ENCODE measurements at regions not wholly inside any gene's neighbourhood (a gene's known extent, or its start where the extent isn't known, plus 50 kb on each side); places are given as distances from the start of the nearest gene placed in this dataset.

GRCh38 chr10:78348411-78349164 lies 314.9 kb downstream of the RPS24 start:
- no peak for DNase-seq

DNA sequence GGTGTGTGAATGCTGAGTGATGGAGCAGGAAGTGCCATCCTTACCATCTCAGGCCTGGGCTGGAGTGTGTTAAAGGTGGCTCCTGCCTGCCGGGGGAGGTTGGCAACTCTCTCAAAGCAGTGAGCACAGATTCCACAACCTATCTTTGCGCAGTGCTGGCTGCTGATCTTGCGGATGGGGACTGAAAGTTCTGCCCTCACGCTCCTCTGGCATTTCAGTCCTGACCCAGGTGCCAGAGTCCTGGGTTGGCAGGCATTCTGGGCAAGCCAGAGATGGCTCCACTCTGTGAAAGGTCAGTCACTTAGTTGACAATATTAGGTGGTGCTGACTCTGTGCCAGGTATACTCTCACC lies 315.5 kb downstream of the RPS24 start:
- no peak for DNase-seq

- DNase-seq: no peak
Observed at GRCh38 chr10:78349911-78350663, 316.4 kb downstream of the RPS24 start.

GRCh38 chr10:78351283-78351682 lies 317.6 kb downstream of the RPS24 start:
- no peak for DNase-seq

GRCh38 chr10:78351809-78352208 lies 318.1 kb downstream of the RPS24 start:
- DNase-seq: no peak

- DNase-seq: no peak
Observed at GRCh38 chr10:78353636-78354035, 320.0 kb downstream of the RPS24 start.

- DNase-seq: no peak
Observed at GRCh38 chr10:78354101-78354500, 320.4 kb downstream of the RPS24 start.

DNA sequence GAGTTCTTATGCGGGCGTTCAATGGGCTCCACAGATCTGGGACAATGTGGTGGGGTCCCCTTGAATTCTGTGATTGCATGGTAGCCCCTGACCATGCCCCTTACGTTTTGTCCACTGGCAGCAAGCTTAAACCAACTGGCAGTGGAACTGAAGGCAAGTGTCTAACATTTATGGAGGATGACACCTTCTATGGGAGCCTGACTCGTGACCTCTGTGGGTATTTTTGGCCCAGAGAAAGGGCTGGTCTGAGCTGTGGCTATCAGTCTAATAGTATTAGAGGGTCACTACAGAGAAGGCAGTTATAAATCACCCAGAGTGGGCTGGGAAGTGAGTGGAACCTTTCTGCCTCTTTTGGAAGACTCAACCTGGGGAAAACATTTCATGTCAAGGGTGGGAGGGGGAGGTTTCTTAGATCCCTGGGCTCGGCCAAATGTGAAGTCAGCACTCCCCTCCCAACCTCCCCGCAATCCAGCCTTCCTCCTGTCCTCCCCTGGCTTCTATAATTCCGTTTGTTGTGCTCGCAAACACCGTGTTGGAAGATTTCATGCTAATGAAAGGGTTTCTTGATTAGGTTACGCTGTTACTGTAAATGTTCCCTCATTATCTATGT lies 322.7 kb downstream of the RPS24 start:
- DNase-seq: no peak

GRCh38 chr10:78357141-78358063 lies 323.7 kb downstream of the RPS24 start:
- DNase-seq: no peak

- DNase-seq: no peak
Observed at GRCh38 chr10:78358351-78358750, 324.7 kb downstream of the RPS24 start.

DNA sequence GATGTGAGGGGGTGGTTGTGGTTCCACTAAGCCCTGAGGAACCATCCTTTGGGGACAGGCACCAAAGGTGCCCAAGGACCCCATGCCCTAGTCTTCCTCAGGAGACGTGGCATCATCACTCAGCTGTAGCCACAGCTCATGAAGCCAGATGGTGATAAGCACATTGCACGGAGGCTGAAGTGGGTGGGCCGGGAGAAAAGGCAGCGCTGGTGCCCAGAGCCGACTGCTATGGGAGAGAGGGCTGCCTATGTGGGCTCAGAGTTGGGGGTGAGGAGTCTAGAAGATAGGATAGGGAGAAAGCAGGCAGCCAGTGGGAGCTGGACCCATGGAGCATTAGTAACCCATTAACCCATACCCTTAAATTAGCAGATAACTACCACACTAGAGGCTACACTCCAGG lies 325.3 kb downstream of the RPS24 start:
- no peak for DNase-seq

- no peak for DNase-seq
Observed at GRCh38 chr10:78359640-78360091, 326.0 kb downstream of the RPS24 start.

DNA sequence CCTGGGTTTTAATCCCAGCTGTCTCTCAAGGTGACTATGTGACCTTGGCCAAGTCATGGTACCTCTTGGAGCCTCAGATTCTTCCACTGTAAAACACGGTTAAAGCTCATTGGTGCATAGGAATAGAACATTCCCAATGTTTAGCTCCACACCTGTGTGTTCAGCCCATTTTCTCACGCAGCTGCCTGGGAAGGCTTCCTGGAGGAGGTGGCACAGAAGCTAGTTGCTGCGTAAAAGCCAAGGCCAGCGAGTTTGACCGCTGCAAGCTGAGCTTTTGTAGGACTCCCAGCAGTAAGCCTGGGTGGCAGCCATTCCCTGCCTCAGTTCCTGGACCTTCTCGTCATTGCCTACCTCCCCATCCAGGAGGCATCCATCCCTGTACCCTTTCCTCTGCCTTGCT lies 326.6 kb downstream of the RPS24 start:
- DNase-seq: no peak

GRCh38 chr10:78361031-78361430 lies 327.4 kb downstream of the RPS24 start:
- no peak for DNase-seq

GRCh38 chr10:78362406-78363022 lies 328.9 kb downstream of the RPS24 start:
- no peak for DNase-seq

- DNase-seq: no peak
Observed at GRCh38 chr10:78363190-78363589, 329.5 kb downstream of the RPS24 start.

- no peak for DNase-seq
Observed at GRCh38 chr10:78365694-78366093, 332.0 kb downstream of the RPS24 start.

DNA sequence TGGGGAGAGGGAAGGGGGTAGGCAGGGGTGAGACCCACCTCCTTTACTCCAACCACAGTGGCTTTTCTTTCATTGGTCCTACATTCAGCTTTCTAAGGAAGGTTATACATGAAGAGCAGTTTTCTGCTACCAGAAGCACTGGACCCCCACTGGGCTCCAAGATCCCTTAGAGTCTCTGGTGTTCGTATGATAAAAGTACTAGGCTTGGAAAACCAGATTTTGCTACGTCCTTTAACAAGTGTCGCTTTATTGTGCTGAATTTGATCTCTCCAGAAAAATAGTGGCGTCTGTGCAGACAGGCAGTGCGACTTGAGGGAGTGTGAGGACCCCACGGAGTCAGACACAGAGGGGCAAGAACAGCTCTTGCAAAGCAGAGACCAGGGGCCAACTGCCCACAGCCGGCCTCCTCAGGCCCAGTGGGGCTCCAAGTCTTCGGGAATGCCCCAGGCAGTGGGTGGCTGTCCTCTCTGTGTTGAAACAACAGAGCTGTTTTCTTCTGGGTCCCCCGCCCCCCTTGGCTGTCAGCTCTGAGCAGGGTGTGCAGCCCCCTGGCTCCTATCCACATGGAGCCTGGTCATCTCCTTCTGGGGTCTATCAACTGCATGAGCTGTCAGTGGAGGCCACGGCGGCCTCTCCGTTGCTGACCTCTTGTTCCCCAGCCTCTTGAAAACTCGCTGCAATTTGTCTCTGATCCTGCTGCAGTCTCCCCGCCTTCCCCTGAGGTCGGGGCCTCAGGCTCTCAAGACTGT lies 333.2 kb downstream of the RPS24 start:
- DNase-seq: no peak

- no peak for DNase-seq
Observed at GRCh38 chr10:78367751-78368150, 334.1 kb downstream of the RPS24 start.

DNA sequence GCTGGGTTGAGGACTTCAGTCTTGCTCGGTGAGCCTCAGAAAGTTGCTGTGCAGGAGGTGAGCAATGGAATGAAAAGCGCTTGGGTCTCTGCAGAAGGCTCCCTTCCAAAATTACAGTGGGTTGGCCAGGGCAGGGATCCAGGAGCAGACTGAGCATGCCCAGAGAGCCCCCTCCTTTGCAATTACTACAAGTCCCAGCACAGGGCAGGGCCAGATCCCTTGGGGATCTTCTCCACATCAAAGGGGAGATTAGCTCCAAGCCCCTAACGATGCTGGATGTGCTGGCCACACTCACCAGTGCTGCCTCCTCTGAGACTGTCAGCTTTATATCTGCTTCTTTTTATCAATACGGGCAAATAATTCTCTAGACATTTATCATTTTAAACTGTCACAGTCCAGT lies 337.5 kb downstream of the RPS24 start:
- no peak for DNase-seq

- DNase-seq: no peak
Observed at GRCh38 chr10:78372806-78373205, 339.1 kb downstream of the RPS24 start.
